ENCODE measurements at regions not wholly inside any gene's neighbourhood (a gene's known extent, or its start where the extent isn't known, plus 50 kb on each side); places are given as distances from the start of the nearest gene placed in this dataset.

DNA sequence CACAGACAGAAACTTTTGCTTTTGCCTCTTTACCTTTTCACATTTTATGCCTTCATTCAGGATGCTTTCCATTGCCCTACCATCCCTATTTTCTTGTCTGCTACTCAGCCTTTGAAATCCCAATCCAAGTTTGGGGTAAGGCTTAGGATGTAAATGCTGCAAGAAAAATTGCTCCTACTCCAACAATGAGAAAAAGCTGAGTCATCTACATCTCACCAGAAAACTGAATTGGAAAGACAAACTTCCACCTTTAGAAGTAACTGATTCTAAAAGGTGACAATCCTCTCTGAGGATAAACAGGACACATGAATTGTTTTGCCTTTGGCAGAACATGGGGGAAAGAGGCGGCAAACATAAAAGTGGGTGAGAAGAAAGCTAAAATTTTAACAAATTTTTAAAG is 295.6 kb downstream of the NR2F1-AS1 start:
- TF ChIP-seq POLR2AphosphoS5 (IDR thresholded peaks at IDR 0.05; ENCODE audit: low read length) (no peak), NFIC (IDR thresholded peaks at IDR 0.05; ENCODE audit: low read depth, low read length) (no peak), CREB1 (IDR thresholded peaks at IDR 0.05; ENCODE audit: low read depth) (no peak), TAF1 (IDR thresholded peaks at IDR 0.05; ENCODE audit: borderline replicate concordance, low read depth, low read length) (no peak)
- TF ChIP-seq, protein P1, sequence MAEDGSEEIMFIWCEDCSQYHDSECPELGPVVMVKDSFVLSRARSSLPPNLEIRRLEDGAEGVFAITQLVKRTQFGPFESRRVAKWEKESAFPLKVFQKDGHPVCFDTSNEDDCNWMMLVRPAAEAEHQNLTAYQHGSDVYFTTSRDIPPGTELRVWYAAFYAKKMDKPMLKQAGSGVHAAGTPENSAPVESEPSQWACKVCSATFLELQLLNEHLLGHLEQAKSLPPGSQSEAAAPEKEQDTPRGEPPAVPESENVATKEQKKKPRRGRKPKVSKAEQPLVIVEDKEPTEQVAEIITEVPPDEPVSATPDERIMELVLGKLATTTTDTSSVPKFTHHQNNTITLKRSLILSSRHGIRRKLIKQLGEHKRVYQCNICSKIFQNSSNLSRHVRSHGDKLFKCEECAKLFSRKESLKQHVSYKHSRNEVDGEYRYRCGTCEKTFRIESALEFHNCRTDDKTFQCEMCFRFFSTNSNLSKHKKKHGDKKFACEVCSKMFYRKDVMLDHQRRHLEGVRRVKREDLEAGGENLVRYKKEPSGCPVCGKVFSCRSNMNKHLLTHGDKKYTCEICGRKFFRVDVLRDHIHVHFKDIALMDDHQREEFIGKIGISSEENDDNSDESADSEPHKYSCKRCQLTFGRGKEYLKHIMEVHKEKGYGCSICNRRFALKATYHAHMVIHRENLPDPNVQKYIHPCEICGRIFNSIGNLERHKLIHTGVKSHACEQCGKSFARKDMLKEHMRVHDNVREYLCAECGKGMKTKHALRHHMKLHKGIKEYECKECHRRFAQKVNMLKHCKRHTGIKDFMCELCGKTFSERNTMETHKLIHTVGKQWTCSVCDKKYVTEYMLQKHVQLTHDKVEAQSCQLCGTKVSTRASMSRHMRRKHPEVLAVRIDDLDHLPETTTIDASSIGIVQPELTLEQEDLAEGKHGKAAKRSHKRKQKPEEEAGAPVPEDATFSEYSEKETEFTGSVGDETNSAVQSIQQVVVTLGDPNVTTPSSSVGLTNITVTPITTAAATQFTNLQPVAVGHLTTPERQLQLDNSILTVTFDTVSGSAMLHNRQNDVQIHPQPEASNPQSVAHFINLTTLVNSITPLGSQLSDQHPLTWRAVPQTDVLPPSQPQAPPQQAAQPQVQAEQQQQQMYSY (CRISPR knock-in tag; IDR thresholded peaks at IDR 0.05) = no peak
- TF ChIP-seq, protein P2, sequence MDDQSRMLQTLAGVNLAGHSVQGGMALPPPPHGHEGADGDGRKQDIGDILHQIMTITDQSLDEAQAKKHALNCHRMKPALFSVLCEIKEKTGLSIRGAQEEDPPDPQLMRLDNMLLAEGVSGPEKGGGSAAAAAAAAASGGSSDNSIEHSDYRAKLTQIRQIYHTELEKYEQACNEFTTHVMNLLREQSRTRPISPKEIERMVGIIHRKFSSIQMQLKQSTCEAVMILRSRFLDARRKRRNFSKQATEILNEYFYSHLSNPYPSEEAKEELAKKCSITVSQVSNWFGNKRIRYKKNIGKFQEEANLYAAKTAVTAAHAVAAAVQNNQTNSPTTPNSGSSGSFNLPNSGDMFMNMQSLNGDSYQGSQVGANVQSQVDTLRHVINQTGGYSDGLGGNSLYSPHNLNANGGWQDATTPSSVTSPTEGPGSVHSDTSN (IDR thresholded peaks at IDR 0.05; ENCODE audit: insufficient replicate concordance, low read depth, low read length) = no peak

Measured in GM12878 (cell line).